ENCODE measurements at regions not wholly inside any gene's neighbourhood (a gene's known extent, or its start where the extent isn't known, plus 50 kb on each side); places are given as distances from the start of the nearest gene placed in this dataset.
"Not testable (repeated sequence)": the region's sequence is repeated elsewhere in the genome, so short reads cannot be mapped to it uniquely, and the experiment has no call there.

DNA sequence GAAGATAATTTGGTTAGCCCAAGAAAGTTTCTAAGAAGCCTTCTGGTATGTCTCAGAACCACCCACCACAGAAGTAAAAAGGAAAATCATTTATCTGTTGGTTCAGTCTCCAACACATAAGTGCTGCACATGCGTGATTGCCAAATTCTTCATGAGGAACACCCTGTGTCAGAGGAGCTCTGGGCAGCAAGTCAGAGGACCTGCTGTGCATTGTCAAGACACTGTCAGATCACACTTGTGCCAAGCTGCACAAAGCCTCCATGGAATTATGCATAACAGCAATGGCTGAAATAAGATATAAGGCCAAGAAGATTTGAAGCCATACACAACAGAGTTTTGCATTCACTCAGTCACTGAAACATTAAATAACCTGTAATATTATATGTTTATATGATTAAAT lies 1304.7 kb upstream of the FLRT2 start:
- peak in 1 of 58 donors; percentile 2 for DNase-seq

DNA sequence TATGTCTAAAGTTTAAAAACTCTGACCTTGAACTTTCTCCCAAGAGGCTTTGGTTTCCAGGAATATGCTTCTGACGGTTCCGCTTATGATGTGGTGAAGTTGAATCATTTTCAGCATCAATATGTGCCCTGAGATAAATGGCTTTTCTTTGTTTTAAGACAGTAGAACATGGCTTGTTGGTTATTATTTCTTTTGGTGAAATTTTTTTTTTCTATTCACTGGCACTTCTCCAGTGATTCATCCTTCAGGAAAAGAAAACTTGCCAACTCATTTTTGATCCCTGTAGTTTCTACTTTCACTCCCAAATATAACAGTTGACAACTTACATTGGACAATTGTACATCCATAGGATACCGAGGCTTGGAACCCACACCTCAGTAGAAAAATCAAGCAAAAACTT lies 1301.2 kb upstream of the FLRT2 start:
- DNase-seq: no peak

DNA sequence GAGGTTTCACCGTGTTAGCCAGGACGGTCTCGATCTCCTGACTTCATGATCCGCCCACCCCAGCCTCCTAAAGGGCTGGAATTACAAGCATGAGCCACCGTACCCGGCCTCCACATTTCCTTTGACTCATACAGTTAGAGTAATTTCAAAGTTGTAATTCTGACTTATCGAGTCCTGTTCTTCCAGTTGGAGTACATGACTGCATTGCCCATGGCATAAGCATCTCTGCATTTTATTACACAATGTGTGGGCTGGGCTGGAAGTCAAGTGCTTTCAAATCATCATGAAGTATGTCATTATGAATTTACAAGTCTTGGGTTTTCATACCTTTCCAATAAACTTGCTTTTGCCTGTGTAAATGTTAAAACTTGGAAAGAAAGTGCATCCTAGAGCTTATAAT lies 1295.7 kb upstream of the FLRT2 start:
- no peak for DNase-seq

DNA sequence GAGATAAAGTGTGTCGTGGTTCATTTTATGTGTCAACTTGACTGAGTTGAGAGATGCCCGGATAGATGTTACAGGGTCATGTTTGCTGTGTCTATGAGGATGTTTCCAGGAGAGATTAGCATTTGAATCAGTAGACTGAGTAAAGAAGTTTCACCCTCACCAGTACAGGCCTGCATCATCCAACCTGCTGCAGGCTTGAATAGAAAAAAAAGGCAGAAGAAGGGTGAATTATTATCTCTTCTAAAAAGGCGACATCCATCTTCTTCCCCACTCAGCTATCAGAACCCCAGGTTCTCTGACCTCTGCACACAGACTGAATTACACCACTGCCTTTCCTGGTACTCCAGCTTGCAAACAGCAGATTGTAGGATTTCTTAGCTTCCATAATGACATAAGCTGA lies 1293.7 kb upstream of the FLRT2 start:
- no peak for DNase-seq

DNA sequence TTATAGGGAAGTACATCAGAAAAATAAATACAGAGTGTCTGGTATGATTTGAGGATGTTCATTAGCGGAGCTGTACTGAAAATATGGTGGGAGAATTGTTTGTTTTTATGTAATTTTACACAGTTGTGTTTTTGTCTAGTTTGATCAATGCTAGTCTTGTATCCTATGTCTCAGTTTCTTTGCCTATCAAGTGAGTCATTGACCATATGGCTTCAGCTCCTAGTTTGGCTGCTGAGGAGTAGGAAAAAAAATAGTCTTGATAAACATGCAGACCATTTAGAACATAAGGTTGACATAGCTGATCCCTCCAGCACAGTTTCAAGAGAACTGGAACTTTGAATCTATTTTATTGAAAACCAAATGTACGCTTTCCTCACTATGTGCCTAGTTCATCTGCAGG lies 1292.1 kb upstream of the FLRT2 start:
- peak in 1 of 58 donors; percentile 1 for DNase-seq

DNA sequence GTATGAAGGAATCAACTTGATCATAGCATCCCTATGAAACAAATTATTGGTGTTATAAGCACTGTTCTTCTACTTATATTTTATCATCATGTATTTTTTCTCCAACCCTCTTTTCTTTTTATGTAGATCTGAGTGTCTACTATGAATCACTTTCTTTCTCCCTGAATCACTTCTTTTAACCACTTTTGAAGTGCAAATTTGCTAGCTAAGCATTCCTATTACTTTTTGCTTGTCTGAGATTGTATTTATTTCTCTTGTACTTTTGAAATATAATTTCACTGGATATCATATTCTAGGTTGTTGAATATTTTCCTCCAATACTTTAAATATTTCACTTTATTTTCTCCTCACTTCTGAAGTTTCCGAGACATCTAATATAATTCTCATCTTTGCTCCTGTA lies 1282.3 kb upstream of the FLRT2 start:
- DNase-seq: no peak

DNA sequence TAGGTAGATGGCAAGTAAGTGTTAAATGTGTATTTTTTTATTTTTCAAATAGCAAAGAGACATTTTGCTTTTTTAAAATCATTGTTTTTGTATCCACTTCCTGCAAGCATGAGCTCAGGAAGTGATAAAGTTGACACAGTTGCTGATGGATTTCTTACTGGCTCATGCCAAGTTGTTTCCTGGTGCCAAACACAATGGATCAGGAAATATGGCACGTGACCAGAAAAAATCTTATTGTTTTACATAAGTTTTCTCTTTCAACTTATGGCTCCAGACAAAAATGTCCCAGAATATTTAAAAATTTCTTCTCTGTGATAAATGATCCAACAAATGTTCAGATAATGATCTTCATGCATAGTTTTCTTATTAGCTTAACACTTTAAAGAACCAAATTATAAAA lies 1279.1 kb upstream of the FLRT2 start:
- DNase-seq: no peak

DNA sequence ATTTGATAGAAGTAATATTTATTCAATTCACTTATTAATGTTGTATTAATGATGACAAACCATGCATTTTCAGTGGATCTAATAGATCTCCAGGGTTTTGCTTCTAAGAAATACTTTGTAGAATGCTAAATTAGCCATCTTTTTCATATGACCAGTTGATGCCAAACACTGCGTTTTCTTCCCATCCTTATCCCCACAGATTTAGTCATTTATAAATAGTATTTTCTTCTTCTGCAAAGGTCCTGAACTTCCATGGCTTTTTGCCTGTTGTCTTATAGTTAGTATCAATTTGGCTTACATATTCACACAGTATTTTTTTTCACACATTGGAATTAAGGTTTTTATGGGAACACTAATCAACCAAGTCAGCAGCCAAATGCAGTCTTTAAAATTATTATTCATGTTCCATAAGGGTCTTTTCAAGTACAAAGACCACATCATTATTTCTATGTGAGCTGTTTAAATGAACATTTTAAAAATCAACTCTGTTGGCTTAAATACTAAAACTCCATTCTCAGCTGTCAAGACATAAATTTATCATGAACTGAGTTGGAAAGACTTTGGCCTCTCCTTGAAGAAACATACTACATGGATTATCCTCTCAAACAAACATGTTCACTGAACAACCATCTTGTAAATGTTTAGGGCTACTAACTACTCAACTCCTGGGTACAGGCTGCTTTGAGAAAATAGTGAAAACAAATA lies 1278.4 kb upstream of the FLRT2 start:
- DNase-seq: no peak

DNA sequence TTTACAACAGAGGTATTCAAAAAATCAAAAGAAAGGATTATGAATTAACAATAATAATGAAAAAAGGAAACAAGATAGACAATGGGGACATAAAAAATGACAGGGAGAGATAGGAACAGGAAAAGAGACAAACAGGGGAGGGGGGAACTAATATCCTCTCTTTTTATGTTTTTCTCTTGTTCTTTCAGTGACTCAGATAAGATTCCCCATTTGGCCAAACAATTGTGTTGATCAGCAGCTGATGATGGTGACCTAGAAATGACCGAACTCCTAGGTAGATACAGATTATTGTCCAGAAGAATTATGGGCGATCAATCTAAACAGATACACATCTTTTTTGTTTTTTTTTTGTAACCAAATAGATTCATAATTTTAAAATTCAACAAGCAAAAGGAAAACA lies 1277.2 kb upstream of the FLRT2 start:
- DNase-seq: no peak

DNA sequence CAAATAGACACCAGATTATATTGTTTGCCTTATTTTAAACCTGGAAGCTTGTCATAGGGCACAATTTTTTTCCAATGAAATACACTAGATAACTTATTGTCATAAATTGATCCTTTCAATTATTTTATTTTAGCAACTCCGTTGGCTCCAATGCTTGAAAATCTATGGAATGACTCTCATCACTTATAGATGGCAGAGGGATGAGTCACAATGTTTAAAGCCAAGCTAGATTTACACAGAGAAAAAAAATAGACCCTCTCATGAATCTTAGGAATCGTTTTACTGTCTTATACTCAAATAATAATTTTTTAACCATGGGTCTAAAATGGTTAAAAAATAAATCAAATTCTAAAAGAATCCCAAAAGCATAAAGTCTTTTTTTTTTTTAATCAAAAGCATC lies 1276.6 kb upstream of the FLRT2 start:
- no peak for DNase-seq

DNA sequence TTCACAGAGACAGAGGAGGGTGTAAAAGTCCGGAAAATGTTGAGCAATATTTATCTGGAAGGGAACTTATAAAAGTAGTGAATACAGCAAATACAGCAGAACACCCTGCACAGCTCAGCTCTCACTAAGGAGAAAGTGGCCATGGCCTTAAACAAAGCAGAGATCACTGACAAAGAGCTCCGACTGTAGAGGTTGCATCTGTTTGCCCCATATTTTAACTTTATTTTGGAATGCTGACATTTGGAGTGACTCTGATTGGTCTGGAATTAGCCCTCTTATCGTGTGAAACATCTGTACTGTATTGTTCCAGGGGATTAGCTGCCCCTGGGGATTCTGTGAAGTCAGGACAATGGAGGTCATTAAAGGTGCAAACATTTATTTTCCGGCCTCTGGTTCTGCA lies 1275.7 kb upstream of the FLRT2 start:
- no peak for DNase-seq

DNA sequence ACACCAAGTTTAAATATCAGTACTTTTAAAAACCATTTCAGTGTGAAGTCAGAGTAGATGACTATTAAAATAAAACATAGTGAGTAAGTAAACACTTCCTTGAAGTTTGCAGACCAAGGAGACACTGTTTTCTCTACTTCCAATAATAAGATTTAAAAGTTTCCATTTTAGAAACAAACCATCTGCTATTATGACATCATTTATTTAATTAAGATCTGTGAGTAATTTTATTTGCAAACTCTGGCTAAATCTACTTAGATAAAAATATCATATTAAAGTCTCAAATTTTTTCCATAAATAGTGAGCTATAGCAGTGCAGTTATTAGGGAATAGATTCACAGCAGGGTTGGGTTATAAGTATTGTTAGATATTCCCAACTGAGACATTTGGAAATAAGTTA lies 1267.0 kb upstream of the FLRT2 start:
- no peak for DNase-seq

DNA sequence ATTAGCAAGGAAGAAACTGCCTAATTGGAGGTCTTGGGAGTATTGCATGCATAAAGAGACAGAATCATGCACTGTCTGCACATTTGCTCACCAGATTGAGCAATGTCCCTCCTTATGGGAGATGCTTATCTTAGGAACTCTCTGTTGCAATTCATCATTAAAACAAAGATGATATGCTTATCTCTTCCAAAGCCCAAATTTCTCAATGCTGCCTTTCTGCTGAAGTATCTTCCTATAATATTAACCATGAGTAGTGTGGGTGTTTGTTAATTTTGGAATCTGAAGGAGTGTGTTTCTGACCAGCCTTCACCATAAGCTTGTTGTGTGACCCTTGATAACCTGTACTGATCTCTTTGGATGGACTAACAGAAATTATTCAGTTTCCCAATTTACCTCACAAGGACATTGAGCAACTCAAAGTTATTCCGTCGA lies 1257.6 kb upstream of the FLRT2 start:
- no peak for DNase-seq

DNA sequence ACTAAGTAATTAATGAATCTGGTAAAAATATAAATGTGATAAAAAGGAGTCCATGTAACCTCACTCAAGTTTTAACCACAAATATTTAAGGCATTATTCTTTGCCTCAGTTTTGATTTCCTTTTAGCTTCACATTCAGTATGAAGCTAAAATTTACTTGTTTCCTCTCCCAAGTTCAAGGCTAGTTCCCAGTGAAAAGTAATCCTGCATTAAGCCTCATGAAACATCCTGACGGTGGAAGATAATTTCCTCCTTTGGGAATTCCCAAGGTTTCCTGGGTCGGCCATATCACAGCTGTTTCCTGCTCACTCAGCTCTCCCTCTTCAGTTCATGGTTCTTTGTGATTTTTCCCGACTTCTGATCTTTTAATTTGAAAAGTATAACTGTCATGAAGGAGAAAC lies 1256.8 kb upstream of the FLRT2 start:
- DNase-seq: no peak

DNA sequence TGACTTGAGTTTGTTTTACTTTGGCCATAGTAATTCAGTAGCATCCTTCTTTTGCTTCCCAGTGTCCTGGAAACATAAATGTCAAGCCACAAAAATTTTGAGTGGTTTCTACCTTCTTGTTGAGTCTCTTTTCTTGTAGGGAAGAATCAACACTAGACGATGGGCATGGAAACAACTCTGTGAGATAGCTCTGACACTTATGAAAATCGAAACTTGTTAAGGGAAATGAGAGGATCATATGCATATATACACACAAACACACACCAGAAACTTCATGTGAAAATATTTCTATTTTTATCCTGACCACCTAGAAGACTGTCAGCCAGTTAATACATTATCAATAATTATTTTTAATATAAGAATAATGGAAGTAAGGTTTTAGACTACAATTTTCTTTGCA lies 1247.3 kb upstream of the FLRT2 start:
- no peak for DNase-seq

DNA sequence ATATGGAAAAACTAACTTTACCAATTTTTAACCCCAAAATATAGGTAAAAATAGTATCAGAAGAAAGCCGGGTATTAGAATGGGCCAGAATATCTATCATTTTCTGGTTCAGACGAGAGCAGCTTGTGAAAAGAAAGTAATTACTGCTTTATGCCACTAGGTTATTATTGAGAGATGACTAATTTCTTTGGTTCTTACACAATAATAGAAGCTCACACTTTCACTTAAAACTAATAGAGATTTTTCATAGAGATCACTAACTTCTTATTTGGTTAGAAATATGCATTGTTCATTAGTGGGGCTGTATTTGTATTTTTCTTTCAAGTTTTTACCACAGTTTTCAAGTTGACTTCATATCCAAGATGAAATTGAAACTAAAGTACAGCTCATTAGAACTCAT lies 1241.2 kb upstream of the FLRT2 start:
- DNase-seq: no peak

DNA sequence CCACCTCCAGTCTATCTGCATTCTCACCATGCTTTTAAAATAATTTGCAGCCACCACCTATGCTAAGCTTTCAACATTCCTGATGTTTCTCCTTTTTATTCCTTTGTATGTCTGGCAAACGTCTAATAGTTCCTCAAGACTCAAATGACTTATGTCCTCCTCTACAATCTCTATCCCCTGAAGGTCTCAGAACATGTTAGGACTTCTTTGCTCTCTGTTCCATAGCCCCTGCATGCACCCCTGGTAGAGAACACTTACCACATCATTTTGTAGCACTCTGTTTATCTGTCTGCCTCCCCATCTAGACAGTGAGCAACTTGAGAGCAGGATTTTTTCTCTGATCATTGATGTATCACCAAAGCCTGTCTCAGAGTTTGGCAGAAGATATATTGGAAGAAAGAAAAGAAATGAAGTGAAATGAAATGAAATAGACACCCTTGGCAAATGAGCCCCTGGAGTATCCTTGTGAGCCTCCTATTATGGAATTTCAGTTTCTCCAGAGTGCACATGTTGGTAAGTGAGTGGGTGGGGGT lies 1231.2 kb upstream of the FLRT2 start:
- DNase-seq: no peak

DNA sequence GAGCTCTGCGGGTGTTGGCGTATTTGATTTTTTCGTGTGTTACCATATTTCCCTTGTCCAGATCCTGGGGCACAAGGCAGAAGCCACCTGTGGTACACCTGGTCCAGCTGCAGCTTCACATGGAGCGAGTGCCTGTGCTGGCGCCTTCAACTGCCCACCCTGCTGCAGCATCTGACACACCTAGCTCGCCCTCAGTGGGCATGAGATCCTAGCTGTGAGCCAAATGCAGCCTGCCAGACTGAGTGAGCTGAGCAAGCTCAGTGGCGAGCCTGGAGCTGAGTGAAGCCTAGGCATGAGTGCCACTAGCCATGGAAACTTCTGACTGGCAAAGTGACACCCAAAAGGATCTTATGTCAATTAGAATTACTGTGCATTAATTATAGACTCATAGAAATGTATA lies 1226.8 kb upstream of the FLRT2 start:
- DNase-seq: no peak

DNA sequence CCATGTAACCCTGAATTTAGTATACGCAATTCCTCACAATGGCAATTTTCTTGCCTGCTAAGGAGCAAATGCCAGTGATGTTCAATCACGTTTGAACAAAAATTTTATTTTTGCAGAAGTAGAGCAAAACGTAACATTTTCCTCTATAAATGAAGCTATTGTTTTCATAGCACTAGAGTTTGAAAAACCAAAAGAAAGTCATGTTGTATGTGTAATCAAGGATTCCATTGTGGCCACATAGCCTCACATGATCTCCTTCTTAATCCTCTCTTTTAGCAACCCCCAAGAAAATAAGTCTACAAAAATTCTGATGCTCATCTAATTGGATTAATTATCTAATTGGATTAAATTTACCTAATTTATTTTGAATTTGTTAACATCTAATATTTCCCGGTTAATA lies 1217.4 kb upstream of the FLRT2 start:
- DNase-seq: no peak

DNA sequence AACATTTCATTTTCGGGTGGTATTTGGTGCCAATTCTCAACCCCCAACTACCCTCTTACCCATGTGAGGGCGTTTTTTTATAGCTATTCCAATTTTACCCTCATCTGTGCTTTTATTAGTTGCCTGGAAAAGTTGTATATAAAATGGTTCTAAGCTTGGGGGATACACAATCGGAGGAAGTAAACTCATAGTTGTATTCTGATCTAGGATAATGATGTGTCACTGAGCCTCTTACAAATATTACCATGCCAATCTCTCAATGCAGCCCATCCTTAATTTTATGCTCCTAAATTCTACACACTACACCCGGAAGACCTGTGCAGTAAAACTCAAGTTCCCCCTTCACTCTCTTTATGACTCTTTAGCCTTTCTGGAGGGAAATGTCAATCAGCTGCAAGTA lies 1206.5 kb upstream of the FLRT2 start:
- no peak for DNase-seq

DNA sequence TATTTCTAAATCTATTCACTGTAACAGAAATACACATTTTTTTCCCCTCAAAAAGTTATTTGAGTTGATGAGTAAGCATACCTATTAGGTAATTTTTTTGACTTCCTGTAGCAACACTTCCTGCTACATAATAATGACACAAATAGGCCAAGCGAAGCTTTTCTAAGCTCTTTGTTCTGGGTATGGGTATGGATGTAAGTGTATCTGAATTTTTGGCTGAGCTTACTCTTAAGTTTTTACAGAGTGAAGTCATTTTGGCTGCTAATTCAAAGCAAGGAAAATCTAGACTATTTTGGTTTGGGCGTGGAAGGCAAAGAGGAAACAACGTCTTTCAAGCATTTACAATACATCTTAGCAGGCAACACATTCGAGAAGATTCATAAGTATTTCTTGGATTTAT lies 1206.0 kb upstream of the FLRT2 start:
- DNase-seq: no peak

DNA sequence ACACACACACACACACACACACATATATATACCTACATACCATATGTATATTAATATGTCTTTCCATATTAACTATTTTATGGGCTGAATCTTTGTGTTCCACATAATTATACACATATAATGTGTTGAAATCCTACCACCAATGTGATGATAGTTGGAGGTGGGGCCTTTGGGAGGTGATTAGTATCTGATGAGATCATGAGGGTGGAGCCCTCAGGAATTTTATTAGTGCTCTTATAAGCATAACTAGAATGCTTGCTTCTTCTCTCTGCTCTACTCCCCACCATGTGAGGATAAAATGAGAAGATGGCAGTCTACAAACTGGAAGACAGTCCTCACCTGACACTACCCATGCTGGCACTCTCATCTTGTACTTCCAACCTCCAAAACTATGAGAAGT lies 1193.5 kb upstream of the FLRT2 start:
- DNase-seq: no peak

DNA sequence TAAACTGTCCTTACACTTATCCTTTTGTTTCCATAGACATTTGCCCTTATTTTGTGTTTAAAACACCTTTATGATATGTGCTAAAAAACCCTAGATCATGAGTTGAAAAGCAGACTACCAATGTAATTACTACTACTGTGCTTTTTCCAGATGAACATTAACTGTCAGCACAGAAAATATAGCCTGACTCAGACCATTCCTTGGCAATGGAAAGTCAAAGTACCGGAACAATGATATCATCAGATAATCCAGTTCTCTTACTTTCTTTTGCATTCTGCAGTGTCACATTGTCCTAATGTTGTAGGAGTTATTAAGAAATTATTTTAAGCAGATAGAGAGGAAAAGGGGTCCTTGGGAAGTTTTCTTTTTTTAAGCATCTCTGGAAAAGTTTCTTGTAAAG lies 1189.0 kb upstream of the FLRT2 start:
- no peak for DNase-seq

DNA sequence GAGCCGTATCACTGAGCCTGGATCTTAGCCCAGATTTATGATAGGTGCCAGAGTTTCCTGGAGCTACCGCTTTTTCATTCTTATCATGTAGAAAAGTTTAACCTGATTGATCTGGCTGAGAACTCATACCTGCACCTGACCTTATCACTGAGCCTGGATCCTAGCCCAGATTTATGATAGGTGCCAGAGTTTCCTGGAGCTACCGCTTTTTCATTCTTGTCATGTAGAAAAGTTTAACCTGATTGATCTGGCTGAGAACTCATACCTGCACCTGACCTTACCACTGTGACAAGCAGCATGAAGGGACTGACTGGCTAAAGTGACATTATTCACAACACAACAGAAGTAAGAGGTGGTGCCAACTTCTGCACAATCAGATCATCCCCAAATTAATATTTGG lies 1188.1 kb upstream of the FLRT2 start:
- not testable (repeated sequence) for DNase-seq
